HG02884 (cell line): ENCODE measurements at regions not wholly inside any gene's neighbourhood (a gene's known extent, or its start where the extent isn't known, plus 50 kb on each side); places are given as distances from the start of the nearest gene placed in this dataset.
"Not testable (repeated sequence)": the region's sequence is repeated elsewhere in the genome, so short reads cannot be mapped to it uniquely, and the experiment has no call there.

ENCODE experiments used
- ATAC-seq: cut with Tn5 transposase; IDR thresholded peaks from one replicate; pipeline ENCODE4 v1.9.1; 2021; ENCODE audit warnings: mild to moderate bottlenecking, moderate library complexity; ENCODE audit not compliant: unreplicated experiment

GRCh38 chr7:81297317-81297716 is 378.5 kb upstream of the SEMA3C start:
- no peak for ATAC-seq

DNA sequence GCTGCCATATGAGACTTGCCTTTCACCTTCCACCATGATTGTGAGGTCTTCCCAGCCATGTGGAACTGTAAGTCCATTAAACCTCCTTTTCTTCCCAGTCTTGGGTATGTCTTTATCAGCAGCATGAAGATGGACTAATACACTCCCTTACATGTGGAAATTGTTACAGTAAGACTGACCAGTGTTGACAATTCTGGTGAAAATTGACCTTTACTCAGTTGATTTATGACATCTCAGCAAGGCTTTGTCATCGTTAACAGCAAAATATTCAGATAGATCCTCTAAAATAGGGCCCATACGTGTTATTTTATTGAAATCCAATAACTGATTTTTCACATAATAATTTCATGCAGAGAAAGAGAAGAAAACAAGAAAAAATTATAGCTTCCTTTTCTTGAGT is 377.9 kb upstream of the SEMA3C start:
- ATAC-seq, result no peak

DNA sequence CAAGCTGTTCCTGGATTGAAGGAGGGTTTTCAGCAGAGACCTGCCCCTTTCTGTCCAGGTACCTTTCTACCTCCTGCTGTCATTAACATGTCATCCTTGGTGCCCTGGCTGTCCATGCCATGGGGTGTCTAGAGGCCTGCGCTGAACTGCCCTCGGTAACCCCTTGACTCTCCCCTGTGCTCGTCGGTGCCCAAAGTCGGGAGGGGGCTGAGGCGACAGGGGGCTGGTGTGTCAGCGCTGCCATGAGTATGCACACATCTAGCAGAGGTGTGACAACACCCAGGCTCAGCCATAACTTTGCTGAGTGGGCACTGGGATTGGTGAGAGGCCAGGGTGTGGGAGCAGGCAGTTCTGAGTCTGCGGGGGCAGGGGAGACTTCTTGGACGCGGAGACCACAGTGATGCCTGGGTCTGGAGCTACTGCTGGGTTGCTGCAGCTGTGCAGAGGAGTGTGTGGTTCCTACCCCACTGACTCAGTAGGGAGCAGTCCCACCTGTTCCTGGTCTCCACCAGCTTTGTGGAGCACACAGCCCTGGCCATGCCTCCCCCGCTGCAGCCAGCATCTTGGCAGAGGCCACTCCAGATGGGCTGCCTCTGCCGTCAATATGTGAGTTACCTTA is 376.2 kb upstream of the SEMA3C start:
- ATAC-seq, result no peak

- ATAC-seq, result no peak
Observed at GRCh38 chr7:81293806-81294205, 375.0 kb upstream of the SEMA3C start.

- ATAC-seq, result not testable (repeated sequence)
Observed at GRCh38 chr7:81286754-81287153, 367.9 kb upstream of the SEMA3C start.

GRCh38 chr7:81285142-81285871 is 366.5 kb upstream of the SEMA3C start:
- no peak for ATAC-seq

DNA sequence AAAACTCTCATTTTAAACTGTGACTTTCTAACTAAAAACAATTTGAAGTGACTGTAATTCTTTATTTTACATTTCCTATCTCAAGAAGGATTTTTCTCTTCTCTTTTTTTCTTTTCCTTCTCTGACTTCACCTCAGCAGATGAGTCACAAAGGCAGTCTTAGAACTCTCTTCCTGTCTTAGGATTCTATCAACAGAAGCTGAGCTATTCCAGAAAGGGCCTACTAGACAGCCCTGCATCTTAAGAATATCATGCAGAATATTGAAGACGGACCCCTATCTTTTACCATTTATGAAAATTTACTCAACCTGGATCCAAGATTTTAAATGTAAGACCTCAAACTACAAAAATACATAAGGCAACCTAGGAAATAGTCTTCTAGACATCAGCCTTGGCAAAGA is 365.7 kb upstream of the SEMA3C start:
- no peak for ATAC-seq

- ATAC-seq, result no peak
Observed at GRCh38 chr7:81280531-81280930, 361.7 kb upstream of the SEMA3C start.

- no peak for ATAC-seq
Observed at GRCh38 chr7:81277691-81278090, 358.8 kb upstream of the SEMA3C start.

GRCh38 chr7:81273601-81274397 is 354.9 kb upstream of the SEMA3C start:
- ATAC-seq, result no peak

DNA sequence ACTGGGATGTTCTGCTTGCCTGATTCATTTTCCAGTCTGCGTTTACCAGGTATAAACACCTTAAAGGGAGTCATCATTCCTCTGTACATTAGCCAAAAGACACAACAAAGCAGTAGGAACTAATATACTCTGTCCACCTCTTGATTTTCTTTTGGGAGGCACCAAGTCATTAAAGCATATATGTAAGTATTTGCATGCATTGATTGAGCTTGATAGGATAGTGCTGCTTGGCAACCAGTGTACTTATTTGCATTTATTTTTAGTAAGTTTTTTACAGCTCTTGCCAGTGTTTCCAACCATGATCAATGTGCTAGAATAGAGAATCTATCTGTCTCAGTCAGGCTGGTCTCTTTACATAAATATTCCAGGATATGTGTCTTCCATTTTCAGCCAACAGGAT is 353.3 kb upstream of the SEMA3C start:
- no peak for ATAC-seq

GRCh38 chr7:81268551-81268950 is 349.7 kb upstream of the SEMA3C start:
- no peak for ATAC-seq

DNA sequence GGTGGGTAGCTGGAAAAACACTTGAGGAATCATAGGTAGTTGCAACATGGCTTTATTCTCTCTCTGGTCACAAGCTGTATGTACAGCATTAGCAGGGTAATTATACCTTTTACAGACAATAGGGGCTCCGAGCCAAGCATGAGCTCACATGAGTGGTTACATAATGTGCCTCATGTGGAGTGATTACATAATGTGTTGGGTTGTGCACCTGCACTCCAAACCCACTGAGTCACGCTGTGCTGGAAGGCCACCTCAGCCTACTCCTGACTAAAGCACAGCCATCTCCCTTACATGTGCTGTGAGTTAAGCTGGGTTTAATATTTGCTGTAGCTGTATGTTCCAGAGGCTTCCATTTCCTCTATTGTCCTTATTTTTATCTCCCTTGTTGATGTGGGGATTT is 348.7 kb upstream of the SEMA3C start:
- ATAC-seq, result no peak

- no peak for ATAC-seq
Observed at GRCh38 chr7:81264116-81264515, 345.3 kb upstream of the SEMA3C start.

- ATAC-seq, result no peak
Observed at GRCh38 chr7:81260152-81260551, 341.3 kb upstream of the SEMA3C start.

- no peak for ATAC-seq
Observed at GRCh38 chr7:81256991-81257390, 338.1 kb upstream of the SEMA3C start.

GRCh38 chr7:81248420-81248819 is 329.6 kb upstream of the SEMA3C start:
- no peak for ATAC-seq

- not testable (repeated sequence) for ATAC-seq
Observed at GRCh38 chr7:81247364-81247763, 328.5 kb upstream of the SEMA3C start.

GRCh38 chr7:81245353-81245752 is 326.5 kb upstream of the SEMA3C start:
- ATAC-seq, result no peak

DNA sequence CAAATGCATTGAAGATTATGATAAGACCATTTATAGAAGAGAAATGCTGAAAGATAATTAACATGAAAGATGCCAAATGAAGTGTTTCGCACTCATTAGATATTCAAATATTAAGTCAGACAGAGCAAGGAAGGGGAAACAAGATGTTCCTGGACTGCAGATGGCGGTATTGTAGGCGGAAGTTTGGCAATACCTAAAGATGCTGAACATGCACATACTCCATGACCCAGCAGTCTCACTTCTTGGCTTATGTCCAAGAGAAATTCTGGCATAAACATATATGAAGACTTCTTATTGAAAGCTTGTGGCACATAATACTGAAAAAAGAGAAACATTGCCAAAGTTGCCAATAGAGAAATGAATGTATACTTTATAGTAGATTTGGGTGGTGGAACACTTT is 325.4 kb upstream of the SEMA3C start:
- no peak for ATAC-seq

- no peak for ATAC-seq
Observed at GRCh38 chr7:81236560-81236959, 317.7 kb upstream of the SEMA3C start.

- ATAC-seq, result no peak
Observed at GRCh38 chr7:81235997-81236396, 317.1 kb upstream of the SEMA3C start.
